ENCODE measurements at regions not wholly inside any gene's neighbourhood (a gene's known extent, or its start where the extent isn't known, plus 50 kb on each side); places are given as distances from the start of the nearest gene placed in this dataset.

DNA sequence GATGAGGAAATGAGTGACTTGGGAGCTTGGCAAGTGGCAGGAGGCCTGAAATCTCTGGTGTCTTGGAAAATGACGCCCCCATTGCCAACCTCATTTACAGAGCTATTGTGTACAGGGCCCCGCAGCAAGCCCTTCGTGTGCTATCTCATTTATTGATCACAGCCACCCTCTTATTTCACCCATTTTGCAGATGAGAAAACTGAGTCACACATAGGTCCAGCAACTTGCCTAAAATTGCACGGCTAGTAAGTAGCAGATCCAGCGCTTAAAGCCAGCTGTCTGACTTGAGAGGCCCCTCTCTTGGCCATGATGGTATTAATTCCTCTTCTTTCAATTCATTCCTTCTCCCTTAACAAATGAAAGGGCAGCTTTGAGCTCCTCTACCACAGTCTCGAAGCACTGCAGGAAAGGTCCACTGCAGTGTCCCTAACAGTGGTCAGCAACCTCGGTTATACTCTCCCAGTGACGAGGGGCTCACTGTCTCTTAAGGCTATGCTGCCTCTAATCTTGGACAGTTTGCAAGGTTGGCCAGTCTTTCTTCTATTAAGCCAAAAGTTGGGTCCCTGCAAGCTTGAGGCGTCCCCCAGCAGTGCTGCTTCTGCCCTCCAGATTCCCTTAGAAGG, 162.2 kb downstream of the COPRS start:
- Histone ChIP-seq H3K4me2 (peak overlapping the region; percentile 49), H3K27ac (peak overlapping the region; percentile 67), H3K36me3 (replicated peaks; ENCODE audit: insufficient read depth, low read depth) (no peaks in the 10 kb centered on the region), H3K9me3 (ENCODE audit: low read depth) (no peaks in the 10 kb centered on the region), H3K4me3 (no peak overlapping the region), H2AFZ (no peak overlapping the region), H4K20me1 (ENCODE audit: insufficient read depth, poor library complexity, severe bottlenecking) (no peaks in the 10 kb centered on the region), H3K27me3 (no peaks in the 10 kb centered on the region), H3K79me2 (no peaks in the 10 kb centered on the region), H3K4me1 (ENCODE audit: insufficient read depth) (peaks cover 30% of the 10 kb centered on the region), H3K9me2 (replicated peaks; ENCODE audit: insufficient read depth) (no peaks in the 10 kb centered on the region)
- WGBS (ENCODE audit: low lambda C conversion rate, missing lambda C conversion rate): 85% methylated on average over 9 of the region's 9 CpGs
- no peak for DNase-seq (ENCODE audit: low spot score)
- TF ChIP-seq EZH2phosphoT487 (IDR thresholded peaks at IDR 0.05; ENCODE audit: low read depth, severe bottlenecking, unreplicated experiment) (no peak), EZH2 (IDR thresholded peaks at IDR 0.05; ENCODE audit: borderline replicate concordance) (no peak)
- TF ChIP-seq, protein P1, sequence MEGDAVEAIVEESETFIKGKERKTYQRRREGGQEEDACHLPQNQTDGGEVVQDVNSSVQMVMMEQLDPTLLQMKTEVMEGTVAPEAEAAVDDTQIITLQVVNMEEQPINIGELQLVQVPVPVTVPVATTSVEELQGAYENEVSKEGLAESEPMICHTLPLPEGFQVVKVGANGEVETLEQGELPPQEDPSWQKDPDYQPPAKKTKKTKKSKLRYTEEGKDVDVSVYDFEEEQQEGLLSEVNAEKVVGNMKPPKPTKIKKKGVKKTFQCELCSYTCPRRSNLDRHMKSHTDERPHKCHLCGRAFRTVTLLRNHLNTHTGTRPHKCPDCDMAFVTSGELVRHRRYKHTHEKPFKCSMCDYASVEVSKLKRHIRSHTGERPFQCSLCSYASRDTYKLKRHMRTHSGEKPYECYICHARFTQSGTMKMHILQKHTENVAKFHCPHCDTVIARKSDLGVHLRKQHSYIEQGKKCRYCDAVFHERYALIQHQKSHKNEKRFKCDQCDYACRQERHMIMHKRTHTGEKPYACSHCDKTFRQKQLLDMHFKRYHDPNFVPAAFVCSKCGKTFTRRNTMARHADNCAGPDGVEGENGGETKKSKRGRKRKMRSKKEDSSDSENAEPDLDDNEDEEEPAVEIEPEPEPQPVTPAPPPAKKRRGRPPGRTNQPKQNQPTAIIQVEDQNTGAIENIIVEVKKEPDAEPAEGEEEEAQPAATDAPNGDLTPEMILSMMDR (IDR thresholded peaks at IDR 0.05; ENCODE audit: poor library complexity): no peak

GRCh38 chr17:31696184-31696602, 162.9 kb downstream of the COPRS start:
- DNase-seq (ENCODE audit: low spot score): peak; percentile 83
- TF ChIP-seq, protein P1 (IDR thresholded peaks at IDR 0.05; ENCODE audit: poor library complexity): peak; percentile 15
- TF ChIP-seq EZH2 (IDR thresholded peaks at IDR 0.05; ENCODE audit: borderline replicate concordance): no peak
- Histone ChIP-seq H3K4me2 (peak overlapping the region; percentile 49), H3K79me2 (no peaks in the 10 kb centered on the region), H3K27me3 (no peaks in the 10 kb centered on the region), H3K27ac (peak overlapping the region; percentile 73), H2AFZ (no peak overlapping the region), H3K36me3 (replicated peaks; ENCODE audit: insufficient read depth, low read depth) (no peaks in the 10 kb centered on the region), H3K4me1 (ENCODE audit: insufficient read depth) (peaks cover 30% of the 10 kb centered on the region), H3K4me3 (no peak overlapping the region), H4K20me1 (ENCODE audit: insufficient read depth, poor library complexity, severe bottlenecking) (no peaks in the 10 kb centered on the region), H3K9me2 (replicated peaks; ENCODE audit: insufficient read depth) (no peaks in the 10 kb centered on the region), H3K9me3 (ENCODE audit: low read depth) (no peaks in the 10 kb centered on the region)
- 7% methylated on average over 12 of the region's 12 CpGs for WGBS (ENCODE audit: low lambda C conversion rate, missing lambda C conversion rate)

DNA sequence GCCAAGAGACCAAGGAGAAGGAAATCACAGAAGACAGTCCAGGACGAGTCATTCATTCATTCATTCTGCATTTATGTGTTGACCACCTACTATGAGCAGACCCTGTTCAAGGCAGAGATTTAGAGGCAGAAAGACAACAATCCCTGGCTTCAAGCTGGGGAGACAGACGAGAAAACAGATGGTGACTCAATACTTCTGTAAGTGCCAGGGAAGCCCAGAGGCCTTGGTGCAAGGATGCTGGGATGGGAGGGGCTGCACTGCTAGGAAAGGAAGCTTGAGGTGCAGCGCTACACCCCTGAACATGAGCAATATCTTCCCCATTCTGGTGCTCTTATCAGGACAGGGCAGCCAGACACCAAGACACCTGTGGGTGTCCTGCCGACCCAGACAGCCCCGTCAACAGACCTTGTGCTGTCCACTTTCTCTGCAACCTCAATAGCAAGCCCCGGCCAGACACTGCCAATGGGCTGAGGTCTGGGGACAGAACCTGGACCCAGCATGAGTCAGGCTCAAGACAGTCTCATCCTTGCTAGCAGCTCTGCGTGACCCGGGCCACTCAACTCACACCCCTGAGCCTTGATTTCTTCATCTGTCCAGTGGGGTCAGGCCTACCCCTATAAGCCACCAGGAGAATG, 163.5 kb downstream of the COPRS start:
- H3K4me2 ChIP-seq: peak overlapping the region; percentile 49
- no peak for DNase-seq (ENCODE audit: low spot score)
- no peaks in the 10 kb centered on the region for H3K9me2 ChIP-seq (replicated peaks; ENCODE audit: insufficient read depth)
- H3K36me3 ChIP-seq (replicated peaks; ENCODE audit: insufficient read depth, low read depth): no peaks in the 10 kb centered on the region
- no peaks in the 10 kb centered on the region for H3K27me3 ChIP-seq
- no peaks in the 10 kb centered on the region for H3K79me2 ChIP-seq
- H3K27ac ChIP-seq: peak overlapping the region; percentile 73
- H3K4me1 ChIP-seq (ENCODE audit: insufficient read depth): peaks cover 30% of the 10 kb centered on the region
- no peaks in the 10 kb centered on the region for H4K20me1 ChIP-seq (ENCODE audit: insufficient read depth, poor library complexity, severe bottlenecking)
- H3K4me3 ChIP-seq: no peak overlapping the region
- TF ChIP-seq, protein P1 (IDR thresholded peaks at IDR 0.05; ENCODE audit: poor library complexity): no peak
- no peak for TF ChIP-seq EZH2 (IDR thresholded peaks at IDR 0.05; ENCODE audit: borderline replicate concordance)
- no peak for TF ChIP-seq EZH2phosphoT487 (IDR thresholded peaks at IDR 0.05; ENCODE audit: low read depth, severe bottlenecking, unreplicated experiment)
- 62% methylated on average over 8 of the region's 8 CpGs for WGBS (ENCODE audit: low lambda C conversion rate, missing lambda C conversion rate)
- no peaks in the 10 kb centered on the region for H3K9me3 ChIP-seq (ENCODE audit: low read depth)
- H2AFZ ChIP-seq: no peak overlapping the region

Data from hepatocyte (in vitro differentiated cells).